Nucleus accumbens (tissue), 56 donors: ENCODE measurements at regions not wholly inside any gene's neighbourhood (a gene's known extent, or its start where the extent isn't known, plus 50 kb on each side); places are given as distances from the start of the nearest gene placed in this dataset.

Source experiments
- DNase-seq, 56 donors: peaks; one replicate each; lab custom pipeline; 2025; lab: John Stamatoyannopoulos, UW

DNA sequence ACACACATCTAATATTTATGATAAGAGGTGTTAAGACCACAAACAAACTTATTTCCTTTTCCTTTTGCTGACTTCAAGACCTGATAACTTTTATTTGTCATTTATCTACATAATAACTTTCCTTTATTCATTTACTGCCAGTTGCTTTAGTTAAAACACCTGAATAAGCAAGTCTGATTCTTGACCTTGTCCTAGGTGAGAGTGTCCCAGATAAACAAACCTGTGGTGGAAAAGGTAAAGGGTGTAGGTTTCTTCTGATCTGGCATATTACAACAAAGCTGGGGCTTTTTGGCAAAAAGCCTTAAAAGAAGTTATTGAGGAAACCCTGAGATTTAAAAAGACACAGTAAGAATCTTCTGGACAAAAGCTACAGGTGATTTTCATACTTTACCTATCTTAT is 191.5 kb downstream of the ZBBX start:
- DNase-seq = no peak

DNA sequence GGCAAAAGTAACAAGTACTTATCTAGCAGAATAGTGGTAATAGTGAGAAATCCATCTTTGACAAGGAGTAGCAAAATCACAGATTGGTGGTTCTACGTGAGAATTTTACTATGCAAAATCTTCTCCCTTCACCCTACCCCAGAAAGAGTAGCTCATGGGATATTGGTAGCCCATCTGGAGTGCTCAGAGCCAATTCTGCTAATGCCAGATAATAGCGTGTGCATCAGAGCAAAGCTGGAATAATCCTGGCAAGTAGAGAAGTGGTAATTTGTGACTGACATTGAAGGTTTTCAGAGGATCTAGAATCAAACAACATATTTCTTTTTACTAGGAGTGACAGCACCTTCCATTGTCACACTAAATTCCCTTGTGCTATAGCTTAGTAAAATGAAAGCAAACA is 192.9 kb downstream of the ZBBX start:
- DNase-seq = no peak

- no peak for DNase-seq
Measured at GRCh38 chr3:167184511-167184910, 195.6 kb downstream of the ZBBX start.

- no peak for DNase-seq
Measured at GRCh38 chr3:167172377-167172776, 207.7 kb downstream of the ZBBX start.

DNA sequence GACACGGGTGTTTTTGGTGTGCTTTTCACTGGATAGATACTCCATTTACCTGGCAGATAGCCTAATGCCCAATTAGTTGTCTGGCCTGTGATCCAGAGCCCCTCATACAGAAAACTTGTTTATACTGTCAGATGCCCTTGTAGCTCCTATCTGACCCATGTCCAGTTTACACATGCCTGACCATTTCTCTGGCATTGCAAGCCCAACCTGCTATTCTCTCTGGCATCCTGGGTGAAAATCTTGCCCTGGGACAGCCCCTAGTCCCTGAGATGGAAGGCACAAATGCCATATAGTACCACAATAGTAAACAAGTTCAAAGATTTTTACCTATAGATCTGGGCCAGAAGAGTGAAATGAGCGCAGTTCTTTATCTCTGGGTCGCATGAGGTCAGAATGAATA is 212.6 kb downstream of the ZBBX start:
- no peak for DNase-seq

- DNase-seq = peak in 3 of 56 donors; percentile 1 to 5 (median 1)
Measured at GRCh38 chr3:167166594-167167253, 213.4 kb downstream of the ZBBX start.

GRCh38 chr3:167166012-167166411 is 214.1 kb downstream of the ZBBX start:
- no peak for DNase-seq

DNA sequence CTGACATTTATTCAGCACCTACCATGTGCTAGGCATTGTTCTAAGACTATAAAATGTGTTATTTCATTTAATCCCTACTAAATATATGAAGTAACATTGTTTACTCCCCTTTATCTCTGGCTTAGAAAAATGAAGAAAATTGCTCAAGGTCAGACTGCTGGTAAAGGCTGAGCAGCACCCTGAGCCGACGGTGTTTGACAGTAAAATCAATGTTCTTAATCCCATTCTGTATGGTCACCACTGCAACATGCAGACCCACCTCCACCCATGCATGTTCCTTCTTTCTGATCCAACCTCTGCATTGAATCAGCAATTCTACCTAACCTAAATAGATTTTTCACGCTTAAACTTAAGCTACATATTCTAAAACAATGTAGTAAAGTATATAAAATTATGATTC is 216.5 kb downstream of the ZBBX start:
- no peak for DNase-seq

DNA sequence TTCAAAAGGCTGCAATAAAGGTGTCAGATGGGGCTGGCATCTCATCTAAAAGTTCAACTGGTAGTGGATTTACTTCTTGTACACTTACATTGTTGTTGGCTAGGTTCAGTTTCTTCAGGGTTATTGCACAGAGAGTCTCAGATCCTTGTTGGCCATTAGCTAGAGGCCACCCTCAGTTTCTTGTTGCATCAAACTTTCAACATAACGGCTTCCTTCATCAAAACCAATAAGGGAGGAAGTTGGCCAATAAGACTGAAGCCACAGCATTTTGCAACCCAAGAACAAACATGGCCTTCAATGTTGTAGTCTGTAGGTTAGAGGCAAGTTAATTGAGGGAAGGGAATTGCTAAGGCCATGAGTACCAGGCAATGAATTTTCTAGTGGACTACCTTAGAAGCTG is 218.0 kb downstream of the ZBBX start:
- no peak for DNase-seq

DNA sequence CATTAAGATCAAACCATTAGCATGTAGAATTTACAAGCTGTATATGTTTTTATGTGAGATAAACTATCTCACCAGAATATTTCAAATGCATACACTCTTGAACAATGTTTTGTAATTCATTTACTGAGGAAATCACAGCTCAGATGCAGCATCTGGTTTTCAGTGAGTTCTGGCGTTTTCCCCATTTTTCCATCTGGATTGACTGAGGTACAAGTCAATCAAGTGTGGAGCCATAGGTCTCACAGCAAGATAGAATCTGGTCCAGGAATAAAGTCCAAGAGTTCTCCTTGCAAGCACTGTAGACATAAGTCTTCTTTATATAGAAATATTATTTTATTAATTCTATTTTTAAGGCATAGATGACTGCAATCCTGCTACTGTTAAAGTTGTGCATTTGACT is 219.3 kb downstream of the ZBBX start:
- no peak for DNase-seq

- DNase-seq = no peak
Measured at GRCh38 chr3:167151636-167152035, 228.5 kb downstream of the ZBBX start.

DNA sequence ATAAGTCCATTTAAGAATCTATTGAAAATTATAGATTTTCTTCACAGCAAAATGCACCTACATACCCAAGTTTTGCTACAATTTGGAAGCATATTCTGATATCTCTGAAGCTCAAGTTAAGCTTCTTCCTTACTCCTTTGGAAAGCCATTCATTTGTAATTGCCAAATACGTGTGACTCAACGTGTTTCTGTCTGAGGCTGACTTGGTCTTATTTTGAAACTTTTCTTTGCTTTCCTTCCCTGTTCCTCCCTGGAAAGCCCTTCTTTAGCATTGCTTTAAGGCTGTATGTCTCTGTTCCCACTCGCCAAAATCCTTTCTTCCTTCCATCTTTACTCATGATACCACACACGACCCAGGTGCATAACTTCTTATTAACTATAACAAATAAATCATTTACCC is 232.0 kb downstream of the ZBBX start:
- no peak for DNase-seq

DNA sequence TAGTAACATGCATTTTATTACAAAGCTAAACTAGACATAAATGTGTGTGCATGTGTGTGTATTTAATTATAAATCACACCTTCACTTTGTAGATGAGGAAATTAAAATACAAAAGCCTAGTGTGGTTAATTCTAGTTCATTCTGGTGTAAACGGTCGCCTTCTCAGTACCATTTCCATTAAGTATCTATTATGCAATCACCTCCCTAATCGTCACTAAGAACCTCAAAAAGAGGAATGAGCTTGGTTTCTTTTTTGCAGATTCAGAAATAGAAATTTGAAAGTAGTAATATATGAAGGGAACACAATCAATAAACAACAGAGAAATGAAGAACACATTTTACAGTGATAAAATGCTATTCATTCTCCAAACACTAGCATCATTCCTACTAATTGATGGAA is 233.2 kb downstream of the ZBBX start:
- DNase-seq = no peak

DNA sequence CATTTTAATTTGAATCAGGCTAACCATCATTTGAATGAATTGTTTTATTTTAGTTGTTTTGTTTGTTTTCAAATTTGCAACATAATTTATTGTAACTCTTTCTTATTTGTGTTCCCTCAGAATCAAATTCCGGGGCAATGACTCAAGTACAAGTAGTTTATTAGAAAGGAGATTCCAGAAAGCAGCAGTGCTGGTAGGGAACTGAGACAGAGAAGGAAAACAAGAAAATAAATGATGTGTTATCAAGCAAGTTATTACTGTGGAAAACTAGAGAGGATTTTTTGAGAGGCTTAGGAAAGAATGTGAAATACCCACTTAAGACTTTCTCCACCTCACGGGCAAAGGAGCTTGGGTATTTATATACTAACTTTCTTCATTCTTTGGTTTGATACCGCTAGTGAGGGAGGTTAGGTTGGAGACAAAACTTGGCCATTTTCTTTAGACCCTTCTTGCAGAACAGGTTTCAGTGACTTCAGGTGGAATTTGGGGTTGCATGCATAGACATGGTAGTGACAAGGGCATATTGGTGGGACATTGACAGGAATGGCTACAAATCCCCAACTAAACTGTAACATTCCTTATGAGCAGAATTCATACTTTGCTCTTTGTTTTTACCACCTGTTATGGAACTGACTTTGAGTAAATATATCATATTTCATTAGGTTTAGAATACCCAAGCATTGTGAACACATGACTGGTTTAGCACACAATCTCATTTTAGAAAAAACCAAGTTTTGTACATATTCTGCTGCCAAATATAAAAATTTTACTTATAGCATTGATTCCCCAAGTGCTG is 254.3 kb downstream of the ZBBX start:
- no peak for DNase-seq

DNA sequence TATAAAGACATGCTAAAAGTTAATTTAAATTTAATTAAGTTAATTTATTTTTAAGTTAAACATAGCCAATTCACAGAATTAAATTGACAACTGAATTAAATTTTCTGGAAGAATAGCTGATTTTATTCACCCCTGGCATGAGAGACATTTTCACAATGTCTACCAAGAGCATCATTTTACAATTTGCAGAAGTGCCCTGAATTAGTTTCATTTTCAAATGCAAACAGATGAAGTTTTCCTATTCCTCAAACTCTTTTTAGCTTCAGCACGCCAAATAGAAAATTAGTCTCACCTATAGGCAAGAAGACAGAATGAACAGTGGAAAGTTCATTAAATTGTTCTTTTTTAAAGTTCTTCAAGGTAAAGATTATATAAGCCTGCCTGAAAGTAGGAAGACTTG is 259.3 kb downstream of the ZBBX start:
- DNase-seq = no peak

GRCh38 chr3:167116120-167116922 is 263.8 kb downstream of the ZBBX start:
- DNase-seq = no peak

- no peak for DNase-seq
Measured at GRCh38 chr3:167115331-167115934, 264.7 kb downstream of the ZBBX start.

- no peak for DNase-seq
Measured at GRCh38 chr3:167114619-167115018, 265.5 kb downstream of the ZBBX start.

GRCh38 chr3:167113035-167113830 is 266.9 kb downstream of the ZBBX start:
- DNase-seq = no peak

DNA sequence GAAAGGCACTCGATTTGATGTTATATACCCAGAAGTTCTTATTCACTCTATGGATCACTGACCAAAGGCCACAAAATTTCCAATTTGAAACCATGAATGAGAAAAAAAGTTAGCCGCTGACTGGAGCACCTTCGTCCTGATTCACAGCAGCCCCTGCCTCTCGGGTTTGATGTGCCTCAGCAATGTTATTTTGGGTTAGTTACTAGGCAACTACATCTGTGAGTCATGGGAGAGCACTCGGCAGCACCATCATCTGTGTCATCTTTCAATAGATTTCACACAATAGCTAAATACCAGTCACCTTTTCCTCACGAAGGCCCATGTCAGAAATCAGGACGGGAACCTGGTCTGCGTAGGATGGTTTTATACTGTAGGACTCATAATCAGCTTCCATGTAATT is 269.2 kb downstream of the ZBBX start:
- peak in 24 of 56 donors; percentile 5 to 66 (median 28) for DNase-seq
